HCT116 (cell line): ENCODE measurements at regions not wholly inside any gene's neighbourhood (a gene's known extent, or its start where the extent isn't known, plus 50 kb on each side); places are given as distances from the start of the nearest gene placed in this dataset.

Source experiments
- ATAC-seq: fragments of 200-7000 bp; cut with Tn5 transposase; 2 replicates; pipeline ENCODE4 v1.9.1; 2020; ENCODE audit warnings: mild to moderate bottlenecking, moderate library complexity
- BruUV-seq: library from RNA; stranded (reverse); fragments of 400-500 nt; replicated peaks from 2 replicates; lab custom pipeline; 2021; lab: Mats Ljungman, UMichigan
- CTCF ChIA-PET: fragments of 300-600 bp; sonication (Branson Sonifier 250); formaldehyde crosslinking; loops from one replicate; lab custom pipeline; 2021; ENCODE audit warnings: antibody characterized with exemption; lab: Charles Lee
- POLR2A ChIA-PET: fragments of 300-600, 350-600 bp; sonication (Branson Sonifier 250); formaldehyde crosslinking; loops from one replicate; lab custom pipeline; 2021; ENCODE audit warnings: antibody characterized with exemption; lab: Charles Lee
- RAD21 ChIA-PET, 2 experiments: fragments of 300-600 bp; sonication (Branson Sonifier 250); formaldehyde crosslinking; loops; one replicate each; lab custom pipeline; 2023; ENCODE audit warnings: low total read pairs in 2 of 2; ENCODE audit not compliant: uncharacterized antibody in 2 of 2, unreplicated experiment in 2 of 2, low non-redundant PET in 1 of 2; lab: Charles Lee
- DNase-seq: peaks from one replicate; pipeline ENCODE4 v3.0.0-alpha.2; 2010; ENCODE audit warnings: low read depth, low spot score
- H2AFZ ChIP-seq: fragments of 200-600 bp; shearing (Covaris generic), sonication (generic); 2 replicates; pipeline ENCODE4 v1.6.1; 2017; ENCODE audit warnings: low read depth, mixed run types, mixed read lengths, antibody characterized with exemption, low read length; ENCODE audit not compliant: poor library complexity, severe bottlenecking
- H3K27ac ChIP-seq: 2 replicates; pipeline ENCODE4 v1.5.1; 2012; ENCODE audit warnings: low read depth, low read length
- H3K27me3 ChIP-seq: fragments of 200-600 bp; sonication (generic); 2 replicates; pipeline ENCODE4 v1.6.1; 2016; ENCODE audit warnings: mixed run types, low read length, mixed read lengths; ENCODE audit not compliant: insufficient read depth
- H3K36me3 ChIP-seq, 2 experiments: fragments of 200-500 bp in 1 of 2; fragments of 200-600 bp in 1 of 2; sonication (Bioruptor generic) in 1 of 2; sonication (generic) in 1 of 2; 2 replicates each; pipeline versions ENCODE4 v1.5.1 to v1.6.1; 2014 to 2016; ENCODE audit warnings: low read length in 2 of 2, inconsistent platforms in 1 of 2, mixed read lengths in 1 of 2, mixed run types in 1 of 2; ENCODE audit not compliant: insufficient read depth in 2 of 2, control insufficient read depth in 1 of 2
- H3K4me1 ChIP-seq, 2 experiments: fragments of 200-600 bp in 1 of 2; sonication (generic) in 1 of 2; 2 replicates each; pipeline versions ENCODE4 v1.5.1 to v1.6.1; 2012 to 2017; ENCODE audit warnings: low read length in 2 of 2, inconsistent platforms in 1 of 2, mild to moderate bottlenecking in 1 of 2, mixed read lengths in 1 of 2, mixed run types in 1 of 2, moderate library complexity in 1 of 2; ENCODE audit not compliant: insufficient read depth in 2 of 2, control insufficient read depth in 1 of 2
- H3K4me2 ChIP-seq: fragments of 200-600 bp; sonication (generic); 2 replicates; pipeline ENCODE4 v1.6.1; 2017; ENCODE audit warnings: mixed run types, low read length, mixed read lengths
- H3K4me3 ChIP-seq, 2 experiments: fragments of 200-600 bp in 1 of 2; sonication (generic) in 1 of 2; replicated peaks in 1 of 2; 2 replicates each; pipeline ENCODE4 v1.5.1; 2011 to 2016; ENCODE audit warnings: low read length in 2 of 2, control low read depth in 1 of 2, low read depth in 1 of 2, mild to moderate bottlenecking in 1 of 2, mixed read lengths in 1 of 2, mixed run types in 1 of 2
- H3K79me2 ChIP-seq: fragments of 200-600 bp; sonication (generic); 2 replicates; pipeline ENCODE4 v1.6.1; 2017; ENCODE audit warnings: mild to moderate bottlenecking, mixed run types, low read length, moderate library complexity, mixed read lengths; ENCODE audit not compliant: insufficient read depth
- H3K9ac ChIP-seq: fragments of 200-600 bp; sonication (generic); 2 replicates; pipeline ENCODE4 v1.6.1; 2016; ENCODE audit warnings: low read length, mixed read lengths
- H3K9me2 ChIP-seq: fragments of 200-600 bp; sonication (generic), shearing (Covaris generic); 2 replicates; pipeline ENCODE4 v1.6.1; 2017; ENCODE audit warnings: mixed run types, mild to moderate bottlenecking, moderate library complexity; ENCODE audit not compliant: insufficient read depth
- H3K9me3 ChIP-seq, 2 experiments: fragments of 200-500 bp in 1 of 2; fragments of 200-600 bp in 1 of 2; sonication (Bioruptor generic) in 1 of 2; sonication (generic) in 1 of 2; 2 replicates each; pipeline ENCODE4 v1.6.1; 2014 to 2017; ENCODE audit warnings: low read length in 2 of 2, mixed read lengths in 2 of 2, inconsistent platforms in 1 of 2, low read depth in 1 of 2, mild to moderate bottlenecking in 1 of 2, mixed run types in 1 of 2, moderate library complexity in 1 of 2; ENCODE audit not compliant: control insufficient read depth in 1 of 2, insufficient read depth in 1 of 2
- H4K20me1 ChIP-seq: fragments of 200-600 bp; sonication (generic), shearing (Covaris generic); 2 replicates; pipeline ENCODE4 v1.6.1; 2017; ENCODE audit warnings: mixed run types, mild to moderate bottlenecking, moderate library complexity; ENCODE audit not compliant: insufficient read depth
- ATF3 ChIP-seq: IDR thresholded peaks from 2 replicates; pipeline ENCODE4 v1.6.1; 2012
- CBX3 ChIP-seq: IDR thresholded peaks from 2 replicates; pipeline ENCODE4 v1.6.1; 2012; ENCODE audit warnings: low read depth
- CEBPB ChIP-seq: IDR thresholded peaks from 2 replicates; pipeline ENCODE4 v1.6.1; 2012; ENCODE audit warnings: low read depth
- EGR1 ChIP-seq: IDR thresholded peaks from 2 replicates; pipeline ENCODE4 v1.6.1; 2012; ENCODE audit warnings: low read depth
- ELF1 ChIP-seq: IDR thresholded peaks from 2 replicates; pipeline ENCODE4 v1.6.1; 2012; ENCODE audit warnings: low read depth, borderline replicate concordance
- FOSL1 ChIP-seq: IDR thresholded peaks from 2 replicates; pipeline ENCODE4 v1.6.1; 2012; ENCODE audit warnings: low read depth
- POLR2A ChIP-seq: IDR thresholded peaks from 2 replicates; pipeline ENCODE4 v1.7.0; 2011; ENCODE audit warnings: borderline replicate concordance; ENCODE audit not compliant: insufficient read depth, insufficient read length; ENCODE audit errors: extremely low read depth
- POLR2AphosphoS5 ChIP-seq: IDR thresholded peaks from 2 replicates; pipeline ENCODE4 v1.6.1; 2011; ENCODE audit warnings: mild to moderate bottlenecking, low read depth, low read length, moderate library complexity
- SIN3A ChIP-seq: IDR thresholded peaks from 2 replicates; pipeline ENCODE4 v1.6.1; 2012; ENCODE audit warnings: low read depth
- SP1 ChIP-seq: IDR thresholded peaks from 2 replicates; pipeline ENCODE4 v1.6.1; 2012; ENCODE audit warnings: low read depth
- TCF7L2 ChIP-seq: IDR thresholded peaks from 2 replicates; pipeline ENCODE4 v1.7.0; 2011; ENCODE audit warnings: borderline replicate concordance, inconsistent platforms; ENCODE audit not compliant: insufficient read depth, insufficient read length; ENCODE audit errors: extremely low read depth
- YY1 ChIP-seq: IDR thresholded peaks from 2 replicates; pipeline ENCODE4 v1.6.1; 2011; ENCODE audit warnings: low read length, low read depth, moderate library complexity, mild to moderate bottlenecking; ENCODE audit not compliant: insufficient replicate concordance; ENCODE audit errors: extremely low read depth
- ZBTB33 ChIP-seq: IDR thresholded peaks from 2 replicates; pipeline ENCODE4 v1.6.1; 2011; ENCODE audit warnings: mild to moderate bottlenecking, low read length, moderate library complexity; ENCODE audit not compliant: insufficient replicate concordance; ENCODE audit errors: extremely low read depth
- ZFX ChIP-seq: fragments of 450-650 bp; IDR thresholded peaks from 2 replicates; pipeline ENCODE4 v1.6.1; 2017
- intact Hi-C: fragments of 100-400 bp; cut with micrococcal nuclease; formaldehyde crosslinking; loops from 2 replicates; pipeline ENCODE4 v1.10.0; 2022
- TF ChIP-seq, protein P1 (sequence below): IDR thresholded peaks from 2 replicates; pipeline ENCODE4 v1.6.1; 2012

- RAD21 ChIA-PET, result no interaction called here
- Histone ChIP-seq H3K4me3 (no peak overlapping the region), H3K27ac (no peak overlapping the region), H3K4me1 (no peaks in the 10 kb centered on the region), H3K9me3 (no peaks in the 10 kb centered on the region), H3K36me3 (no peaks in the 10 kb centered on the region), H3K9ac (no peak overlapping the region), H3K79me2 (no peaks in the 10 kb centered on the region), H3K27me3 (0 out of 2 replicates have a peak, but pooled peaks cover 4% of the 10 kb centered on the region), H3K9me2 (no peaks in the 10 kb centered on the region), H2AFZ (no peak overlapping the region), H4K20me1 (no peaks in the 10 kb centered on the region), H3K4me2 (no peak overlapping the region)
- intact Hi-C loops, result no loop called here
- DNase-seq (no peak), ATAC-seq (no peak)
- CTCF ChIA-PET, result no interaction called here
- POLR2A ChIA-PET, result no interaction called here
- BruUV-seq, result no TSS peak
- no peak for TF ChIP-seq SP1
- TF ChIP-seq CEBPB, result no peak
- TF ChIP-seq ELF1, result no peak
- no peak for TF ChIP-seq ATF3
- no peak for TF ChIP-seq POLR2A
- TF ChIP-seq FOSL1, result no peak
- TF ChIP-seq SIN3A, result no peak
- no peak for TF ChIP-seq ZFX
- no peak for TF ChIP-seq YY1
These were observed 281.7 kb downstream of the RCHY1 start for GRCh38 chr4:75232546-75232945.

GRCh38 chr4:75229806-75230570 lies 284.2 kb downstream of the RCHY1 start:
- H4K20me1 ChIP-seq, result no peaks in the 10 kb centered on the region
- no peak overlapping the region for H3K4me2 ChIP-seq
- no peak overlapping the region for H3K9ac ChIP-seq
- H3K27ac ChIP-seq, result no peak overlapping the region
- DNase-seq, result no peak
- no peaks in the 10 kb centered on the region for H3K79me2 ChIP-seq
- CTCF ChIA-PET, result no interaction called here
- H3K4me1 ChIP-seq, result no peaks in the 10 kb centered on the region
- H2AFZ ChIP-seq, result no peak overlapping the region
- intact Hi-C loops, result no loop called here
- RAD21 ChIA-PET, result no interaction called here
- no peak overlapping the region for H3K4me3 ChIP-seq
- POLR2A ChIA-PET, result no interaction called here
- no TSS peak for BruUV-seq
- H3K27me3 ChIP-seq, result 0 out of 2 replicates have a peak, but pooled peaks cover 4% of the 10 kb centered on the region
- no peaks in the 10 kb centered on the region for H3K36me3 ChIP-seq
- H3K9me2 ChIP-seq, result no peaks in the 10 kb centered on the region
- no peaks in the 10 kb centered on the region for H3K9me3 ChIP-seq
- no peak for ATAC-seq
- TF ChIP-seq SIN3A (no peak), EGR1 (no peak), POLR2AphosphoS5 (no peak), SP1 (no peak), ELF1 (no peak), CBX3 (no peak), FOSL1 (no peak), TCF7L2 (no peak), CEBPB (no peak), POLR2A (no peak), ZBTB33 (no peak)
- TF ChIP-seq, protein P1, sequence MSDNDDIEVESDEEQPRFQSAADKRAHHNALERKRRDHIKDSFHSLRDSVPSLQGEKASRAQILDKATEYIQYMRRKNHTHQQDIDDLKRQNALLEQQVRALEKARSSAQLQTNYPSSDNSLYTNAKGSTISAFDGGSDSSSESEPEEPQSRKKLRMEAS, result no peak
